ENCODE measurements at regions not wholly inside any gene's neighbourhood (a gene's known extent, or its start where the extent isn't known, plus 50 kb on each side); places are given as distances from the start of the nearest gene placed in this dataset.

DNA sequence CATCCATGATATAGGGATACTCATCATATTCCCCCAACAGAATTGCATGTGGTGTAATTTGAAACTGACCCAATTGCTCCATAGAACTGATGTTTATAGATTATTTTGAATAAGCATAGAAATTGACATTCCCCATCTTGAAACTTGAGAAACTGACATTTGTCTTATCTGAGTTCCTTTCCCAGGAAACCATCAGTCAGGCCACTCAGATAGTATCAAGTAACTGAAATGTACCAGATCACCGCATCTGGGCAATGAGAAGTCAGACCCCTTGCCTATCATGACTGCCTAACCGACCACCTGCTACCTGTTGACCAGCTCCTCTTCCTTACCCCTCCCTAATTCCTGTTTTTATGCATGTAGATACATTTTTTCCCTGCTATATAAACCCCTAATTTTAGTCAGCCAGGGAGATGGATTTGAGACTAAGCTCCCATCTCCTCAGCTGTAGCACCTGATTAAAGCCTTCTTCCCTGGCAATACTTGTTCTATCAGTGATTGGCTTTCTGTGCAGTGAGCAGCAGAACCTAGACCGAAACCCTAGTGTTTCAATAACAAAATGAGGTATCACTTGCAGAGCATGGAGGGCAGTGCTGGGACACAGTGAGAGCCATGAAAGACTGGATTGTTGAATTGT is 274.5 kb downstream of the LPIN1 start:
- TF ChIP-seq, protein P1, sequence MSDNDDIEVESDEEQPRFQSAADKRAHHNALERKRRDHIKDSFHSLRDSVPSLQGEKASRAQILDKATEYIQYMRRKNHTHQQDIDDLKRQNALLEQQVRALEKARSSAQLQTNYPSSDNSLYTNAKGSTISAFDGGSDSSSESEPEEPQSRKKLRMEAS (IDR thresholded peaks at IDR 0.05; ENCODE audit: low read depth, low read length): no peak
- TF ChIP-seq, protein P2, sequence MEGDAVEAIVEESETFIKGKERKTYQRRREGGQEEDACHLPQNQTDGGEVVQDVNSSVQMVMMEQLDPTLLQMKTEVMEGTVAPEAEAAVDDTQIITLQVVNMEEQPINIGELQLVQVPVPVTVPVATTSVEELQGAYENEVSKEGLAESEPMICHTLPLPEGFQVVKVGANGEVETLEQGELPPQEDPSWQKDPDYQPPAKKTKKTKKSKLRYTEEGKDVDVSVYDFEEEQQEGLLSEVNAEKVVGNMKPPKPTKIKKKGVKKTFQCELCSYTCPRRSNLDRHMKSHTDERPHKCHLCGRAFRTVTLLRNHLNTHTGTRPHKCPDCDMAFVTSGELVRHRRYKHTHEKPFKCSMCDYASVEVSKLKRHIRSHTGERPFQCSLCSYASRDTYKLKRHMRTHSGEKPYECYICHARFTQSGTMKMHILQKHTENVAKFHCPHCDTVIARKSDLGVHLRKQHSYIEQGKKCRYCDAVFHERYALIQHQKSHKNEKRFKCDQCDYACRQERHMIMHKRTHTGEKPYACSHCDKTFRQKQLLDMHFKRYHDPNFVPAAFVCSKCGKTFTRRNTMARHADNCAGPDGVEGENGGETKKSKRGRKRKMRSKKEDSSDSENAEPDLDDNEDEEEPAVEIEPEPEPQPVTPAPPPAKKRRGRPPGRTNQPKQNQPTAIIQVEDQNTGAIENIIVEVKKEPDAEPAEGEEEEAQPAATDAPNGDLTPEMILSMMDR (IDR thresholded peaks at IDR 0.05; ENCODE audit: low read depth, low read length): no peak
- no peak for TF ChIP-seq POLR2A (IDR thresholded peaks at IDR 0.05; ENCODE audit: extremely low read depth, insufficient read length)
